Head of caudate nucleus (tissue), 42 donors: ENCODE measurements at regions not wholly inside any gene's neighbourhood (a gene's known extent, or its start where the extent isn't known, plus 50 kb on each side); places are given as distances from the start of the nearest gene placed in this dataset.

Experiments
- DNase-seq, 42 donors: peaks; one replicate each; pipeline versions ENCODE4 v3.0.0 to v3.0.0-alpha.2; 2020 to 2021; ENCODE audit warnings: mixed read lengths in 7 of 42
- intact Hi-C: fragments of 100-400 bp; cut with DNase I; formaldehyde crosslinking; loops from one replicate; pipeline ENCODE4 v1.15.0; 2022

GRCh38 chr22:48676266-48677167 lies 1151.2 kb downstream of the BRD1 start:
- intact Hi-C loops = no loop called here
- no peak for DNase-seq

GRCh38 chr22:48675830-48676145 lies 1151.9 kb downstream of the BRD1 start:
- DNase-seq = no peak
- intact Hi-C loops = no loop called here

- DNase-seq = no peak
- intact Hi-C loops = no loop called here
Observed at GRCh38 chr22:48675141-48675829, 1152.4 kb downstream of the BRD1 start.

GRCh38 chr22:48673806-48674500 lies 1153.7 kb downstream of the BRD1 start:
- intact Hi-C loops = no loop called here
- DNase-seq = no peak

- intact Hi-C loops = no loop called here
- DNase-seq = no peak
Observed at GRCh38 chr22:48672387-48672786, 1155.3 kb downstream of the BRD1 start.

GRCh38 chr22:48670731-48671130 lies 1156.9 kb downstream of the BRD1 start:
- DNase-seq = no peak
- intact Hi-C loops = no loop called here

GRCh38 chr22:48669986-48670716 lies 1157.5 kb downstream of the BRD1 start:
- intact Hi-C loops = no loop called here
- DNase-seq = no peak

- intact Hi-C loops = no loop called here
- no peak for DNase-seq
Observed at GRCh38 chr22:48669226-48669625, 1158.4 kb downstream of the BRD1 start.

- intact Hi-C loops = no loop called here
- DNase-seq = no peak
Observed at GRCh38 chr22:48667289-48667688, 1160.4 kb downstream of the BRD1 start.

- DNase-seq = no peak
Observed at GRCh38 chr22:48666620-48667019, 1161.1 kb downstream of the BRD1 start.

GRCh38 chr22:48665311-48665995 lies 1162.2 kb downstream of the BRD1 start:
- intact Hi-C loops = no loop called here
- DNase-seq = no peak

More at GRCh38 chr22:48666620-48667019, 1161.1 kb downstream of the BRD1 start:
- intact Hi-C loops = no loop called here

- DNase-seq = peak in 4 of 42 donors; percentile 23 to 63 (median 32)
- intact Hi-C loops = no loop called here
Observed at GRCh38 chr22:48664586-48664985, 1163.1 kb downstream of the BRD1 start.

GRCh38 chr22:48663297-48663696 lies 1164.4 kb downstream of the BRD1 start:
- intact Hi-C loops = no loop called here
- DNase-seq = no peak

GRCh38 chr22:48662476-48663135 lies 1165.1 kb downstream of the BRD1 start:
- no peak for DNase-seq

GRCh38 chr22:48661984-48662383 lies 1165.7 kb downstream of the BRD1 start:
- intact Hi-C loops = no loop called here
- DNase-seq = no peak

More at GRCh38 chr22:48662476-48663135, 1165.1 kb downstream of the BRD1 start:
- intact Hi-C loops = no loop called here

GRCh38 chr22:48660790-48661740 lies 1166.6 kb downstream of the BRD1 start:
- DNase-seq = no peak
- intact Hi-C loops = no loop called here
